H1 (cell line): ENCODE measurements at regions not wholly inside any gene's neighbourhood (a gene's known extent, or its start where the extent isn't known, plus 50 kb on each side); places are given as distances from the start of the nearest gene placed in this dataset.

ENCODE experiments used
- CTCF ChIA-PET: fragments of 300-600 bp; sonication (Branson Sonifier 250); formaldehyde crosslinking; loops from one replicate; lab custom pipeline; 2021; ENCODE audit not compliant: partially characterized antibody; lab: Charles Lee
- POLR2A ChIA-PET: fragments of 300-600 bp; sonication (Branson Sonifier 250); formaldehyde crosslinking; loops from one replicate; lab custom pipeline; 2021; ENCODE audit warnings: inconsistent platforms; ENCODE audit not compliant: partially characterized antibody; lab: Charles Lee
- DNase-seq, 2 experiments: peaks; one replicate each; pipeline versions ENCODE4 v3.0.0 to v3.0.0-alpha.2; 2010 to 2022; ENCODE audit warnings: low spot score in 2 of 2, low read depth in 1 of 2, mixed read lengths in 1 of 2
- FAIRE-seq: peaks from 2 replicates; lab custom pipeline; 2011; peaks lifted over from hg19 to GRCh38; lab: Jason Lieb, UNC
- H2AFZ ChIP-seq: 2 replicates; pipeline ENCODE4 v1.8.1; 2012; ENCODE audit warnings: low read length, inconsistent platforms
- H2AK5ac ChIP-seq: 2 replicates; pipeline ENCODE4 v1.6.1; 2013; ENCODE audit warnings: low read depth, low read length
- H2BK120ac ChIP-seq: replicated peaks from 2 replicates; pipeline ENCODE3; 2013; ENCODE audit warnings: low read depth, low read length, inconsistent platforms
- H2BK12ac ChIP-seq: 2 replicates; pipeline ENCODE4 v1.6.1; 2013; ENCODE audit warnings: low read depth, low read length
- H2BK15ac ChIP-seq: 2 replicates; pipeline ENCODE4 v1.6.1; 2013; ENCODE audit warnings: low read length
- H2BK20ac ChIP-seq: 2 replicates; pipeline ENCODE4 v1.6.1; 2013; ENCODE audit warnings: low read length
- H2BK5ac ChIP-seq: 2 replicates; pipeline ENCODE4 v1.6.1; 2013; ENCODE audit warnings: low read depth, low read length
- H3K14ac ChIP-seq: 2 replicates; pipeline ENCODE4 v1.6.1; 2013; ENCODE audit warnings: inconsistent platforms; ENCODE audit not compliant: insufficient read length
- H3K18ac ChIP-seq: 2 replicates; pipeline ENCODE4 v1.6.1; 2013; ENCODE audit warnings: low read length; ENCODE audit errors: extremely low read depth
- H3K23ac ChIP-seq: 2 replicates; pipeline ENCODE4 v1.6.1; 2013; ENCODE audit warnings: inconsistent platforms; ENCODE audit not compliant: insufficient read length
- H3K23me2 ChIP-seq: 2 replicates; pipeline ENCODE4 v1.6.1; 2013; ENCODE audit warnings: low read depth, low read length
- H3K27ac ChIP-seq: 2 replicates; pipeline ENCODE4 v1.6.1; 2011; ENCODE audit warnings: low read depth, low read length, inconsistent platforms
- H3K27me3 ChIP-seq, 4 experiments: replicated peaks in 1 of 4; 1 replicate in 1 of 4; 2 replicates in 3 of 4; pipeline versions ENCODE4 v1.6.1 to v1.8.1; 2011 to 2013; ENCODE audit warnings: low read length in 3 of 4, mild to moderate bottlenecking in 3 of 4, inconsistent platforms in 2 of 4, mixed read lengths in 2 of 4, moderate library complexity in 1 of 4; ENCODE audit not compliant: control insufficient read depth in 3 of 4, insufficient read depth in 3 of 4; ENCODE audit errors: extremely low read depth in 1 of 4
- H3K36me3 ChIP-seq, 4 experiments: 2 replicates each; pipeline versions ENCODE4 v1.6.1 to v1.8.1; 2011 to 2013; ENCODE audit warnings: mild to moderate bottlenecking in 4 of 4, low read length in 3 of 4, moderate library complexity in 2 of 4, control low read depth in 1 of 4, inconsistent platforms in 1 of 4; ENCODE audit not compliant: insufficient read depth in 4 of 4, control insufficient read depth in 2 of 4
- H3K4ac ChIP-seq: replicated peaks from 2 replicates; pipeline ENCODE3; 2013; ENCODE audit warnings: low read length, low read depth, mixed read lengths, inconsistent platforms; ENCODE audit not compliant: insufficient read length
- H3K4me1 ChIP-seq, 4 experiments: replicated peaks in 1 of 4; 1 replicate in 1 of 4; 2 replicates in 3 of 4; pipeline versions ENCODE4 v1.6.1 to v1.8.1; 2011 to 2013; ENCODE audit warnings: low read length in 3 of 4, inconsistent platforms in 2 of 4, mixed read lengths in 1 of 4; ENCODE audit not compliant: insufficient read depth in 4 of 4, control insufficient read depth in 3 of 4
- H3K4me2 ChIP-seq, 2 experiments: 2 replicates each; pipeline versions ENCODE4 v1.6.1 to v1.8.1; 2011 to 2013; ENCODE audit warnings: low read depth in 2 of 2, low read length in 2 of 2, control low read depth in 1 of 2, inconsistent platforms in 1 of 2, mild to moderate bottlenecking in 1 of 2; ENCODE audit not compliant: insufficient read depth in 1 of 2
- H3K4me3 ChIP-seq, 4 experiments: fragments of 200-600, 300-600 bp in 1 of 4; sonication (generic), shearing (Covaris generic), sonication (Bioruptor Twin) in 1 of 4; 2 replicates each; pipeline versions ENCODE4 v1.5.1 to v1.8.1; 2011 to 2016; ENCODE audit warnings: low read length in 4 of 4, low read depth in 3 of 4, control low read depth in 2 of 4, inconsistent platforms in 2 of 4, mild to moderate bottlenecking in 2 of 4, mixed read lengths in 1 of 4, moderate library complexity in 1 of 4; ENCODE audit not compliant: insufficient read depth in 2 of 4; ENCODE audit errors: extremely low read depth in 1 of 4
- H3K56ac ChIP-seq: replicated peaks from 2 replicates; pipeline ENCODE3; 2013; ENCODE audit warnings: low read depth, mild to moderate bottlenecking, mixed read lengths, low read length, inconsistent platforms; ENCODE audit not compliant: insufficient read length
- H3K79me1 ChIP-seq: 2 replicates; pipeline ENCODE4 v1.6.1; 2013; ENCODE audit warnings: low read depth, low read length, control low read depth
- H3K79me2 ChIP-seq, 2 experiments: 2 replicates each; pipeline versions ENCODE4 v1.6.1 to v1.8.1; 2012 to 2013; ENCODE audit warnings: low read length in 2 of 2, mild to moderate bottlenecking in 2 of 2, inconsistent platforms in 1 of 2; ENCODE audit not compliant: insufficient read depth in 2 of 2, control insufficient read depth in 1 of 2
- H3K9ac ChIP-seq, 4 experiments: replicated peaks in 1 of 4; 1 replicate in 1 of 4; 2 replicates in 3 of 4; pipeline versions ENCODE4 v1.6.1 to v1.8.1; 2011 to 2013; ENCODE audit warnings: low read depth in 3 of 4, low read length in 3 of 4, control low read depth in 2 of 4, mild to moderate bottlenecking in 2 of 4, moderate library complexity in 2 of 4, inconsistent platforms in 1 of 4; ENCODE audit errors: extremely low read depth in 1 of 4
- H3K9me3 ChIP-seq, 2 experiments: 2 replicates each; pipeline versions ENCODE4 v1.6.1 to v1.8.1; 2012 to 2013; ENCODE audit warnings: mild to moderate bottlenecking in 2 of 2, moderate library complexity in 2 of 2, control low read depth in 1 of 2, inconsistent platforms in 1 of 2, low read depth in 1 of 2, low read length in 1 of 2, mixed read lengths in 1 of 2; ENCODE audit not compliant: insufficient read depth in 2 of 2
- H4K20me1 ChIP-seq, 2 experiments: replicated peaks in 1 of 2; 2 replicates each; pipeline versions ENCODE3 to v1.8.1; 2011 to 2013; ENCODE audit warnings: inconsistent platforms in 2 of 2, low read length in 2 of 2, mild to moderate bottlenecking in 1 of 2; ENCODE audit not compliant: insufficient read depth in 2 of 2, control insufficient read depth in 1 of 2
- H4K5ac ChIP-seq: 2 replicates; pipeline ENCODE4 v1.6.1; 2013; ENCODE audit warnings: low read length, low read depth, mixed read lengths, inconsistent platforms; ENCODE audit not compliant: insufficient read length
- H4K8ac ChIP-seq: 2 replicates; pipeline ENCODE4 v1.8.0; 2013; ENCODE audit warnings: mild to moderate bottlenecking, moderate library complexity, low read length, inconsistent platforms; ENCODE audit not compliant: insufficient read depth; ENCODE audit errors: extremely low read depth
- H4K91ac ChIP-seq: replicated peaks from 2 replicates; pipeline ENCODE3; 2013; ENCODE audit warnings: low read length, mixed read lengths, inconsistent platforms; ENCODE audit not compliant: insufficient read length
- BACH1 ChIP-seq: IDR thresholded peaks from 2 replicates; pipeline ENCODE4 v1.6.1; 2012; ENCODE audit warnings: low read length, improper control_type of control experiment
- CBX5 ChIP-seq: fragments of 300-800, 300-1000 bp; sonication (generic); IDR thresholded peaks from 2 replicates; pipeline ENCODE4 v1.7.1; 2016; ENCODE audit warnings: antibody characterized with exemption, low read length, low read depth
- CHD2 ChIP-seq: IDR thresholded peaks from 2 replicates; pipeline ENCODE4 v1.6.1; 2012; ENCODE audit warnings: low read length, improper control_type of control experiment
- GABPA ChIP-seq: IDR thresholded peaks from 2 replicates; pipeline ENCODE4 v1.6.1; 2011; ENCODE audit warnings: mild to moderate bottlenecking, low read length, moderate library complexity, borderline replicate concordance; ENCODE audit not compliant: insufficient read depth
- KDM5A ChIP-seq: fragments of 200-600 bp; IDR thresholded peaks from 2 replicates; pipeline ENCODE4 v1.7.1; 2012; ENCODE audit warnings: mild to moderate bottlenecking, low read length, inconsistent platforms, mixed read lengths
- POLR2A ChIP-seq, 2 experiments: IDR thresholded peaks; 1 replicate in 1 of 2; 2 replicates in 1 of 2; pipeline ENCODE4 v1.6.1; 2011; ENCODE audit warnings: low read depth in 2 of 2, low read length in 2 of 2, mild to moderate bottlenecking in 2 of 2; ENCODE audit errors: control extremely low read depth in 1 of 2
- RBBP5 ChIP-seq: IDR thresholded peaks from 2 replicates; pipeline ENCODE4 v1.7.1; 2012; ENCODE audit warnings: low read depth, mild to moderate bottlenecking, inconsistent platforms, low read length, moderate library complexity, borderline replicate concordance
- RFX5 ChIP-seq: IDR thresholded peaks from 2 replicates; pipeline ENCODE4 v1.6.1; 2011; ENCODE audit warnings: low read depth, low read length, improper control_type of control experiment, borderline replicate concordance
- RXRA ChIP-seq: IDR thresholded peaks from 2 replicates; pipeline ENCODE4 v1.6.1; 2011; ENCODE audit warnings: low read depth, mild to moderate bottlenecking, low read length, moderate library complexity; ENCODE audit not compliant: insufficient read depth
- SIN3A ChIP-seq, 2 experiments: IDR thresholded peaks in 1 of 2; conservative IDR thresholded peaks in 1 of 2; 2 replicates each; pipeline ENCODE4 v1.6.1; 2011 to 2012; ENCODE audit warnings: low read length in 2 of 2, improper control_type of control experiment in 1 of 2, low read depth in 1 of 2, mild to moderate bottlenecking in 1 of 2
- ZNF274 ChIP-seq: IDR thresholded peaks from 2 replicates; pipeline ENCODE4 v1.7.0; 2012; ENCODE audit warnings: low read length, borderline replicate concordance; ENCODE audit errors: extremely low read depth
- WGBS, 2 experiments: shearing (Covaris generic) in 1 of 2; methylation state at CpG; one replicate each; pipeline versions ENCODE4 v1.1.6 to v1.1.7; 2013 to 2015; ENCODE audit warnings: low lambda C conversion rate in 2 of 2, mixed read lengths in 2 of 2, inconsistent platforms in 1 of 2, low coverage in 1 of 2, missing lambda C conversion rate in 1 of 2; ENCODE audit not compliant: insufficient replicate concordance in 2 of 2, insufficient coverage in 1 of 2, insufficient read length in 1 of 2; ENCODE audit errors: extremely low coverage in 1 of 2, missing lambda C conversion rate in 1 of 2; 5-methylcytosine and 5-hydroxymethylcytosine counted together
- TF ChIP-seq, protein P1 (sequence below), 3 experiments: IDR thresholded peaks; 1 replicate in 2 of 3; 2 replicates in 1 of 3; pipeline versions ENCODE4 v1.5.1 to v1.6.1; 2011; ENCODE audit warnings: low read length in 3 of 3, mild to moderate bottlenecking in 3 of 3, inconsistent platforms in 2 of 3, low read depth in 1 of 3, moderate library complexity in 1 of 3; ENCODE audit not compliant: insufficient read depth in 1 of 3; ENCODE audit errors: control extremely low read depth in 1 of 3

- Histone ChIP-seq H3K79me1 (no peaks in the 10 kb centered on the region), H3K23ac (no peak overlapping the region), H3K9ac (no peak overlapping the region), H3K18ac (no peak overlapping the region), H3K9me3 (no peaks in the 10 kb centered on the region), H3K23me2 (no peaks in the 10 kb centered on the region), H2AK5ac (no peak overlapping the region), H3K14ac (no peak overlapping the region), H3K27me3 (no peaks in the 10 kb centered on the region), H2BK20ac (no peak overlapping the region), H4K20me1 (no peaks in the 10 kb centered on the region), H3K27ac (no peak overlapping the region)
- 100% methylated on average over 2 of the region's 2 CpGs; no CpG with 5 or more reads in 1 of the 2 experiments for WGBS, 2 experiments
- ChIA-PET POLR2A (no interaction called here), CTCF (interaction anchor here (1.3 kb wide), 1 partner anchor 152 kb away, joined by 3 read pairs; no protein-coding TSS in a partner anchor)
- TF ChIP-seq RXRA (no peak), CBX5 (no peak), BACH1 (no peak), GABPA (no peak), SIN3A (conservative IDR thresholded peaks at IDR 0.05 in 1 of 2, IDR thresholded peaks at IDR 0.05 in 1 of 2; ENCODE audit: low read depth in 1 of 2, low read length in 2 of 2) (no peak), ZNF274 (no peak), KDM5A (no peak), RBBP5 (no peak), POLR2A (IDR thresholded peaks at IDR 0.05; ENCODE audit: control extremely low read depth in 1 of 2, low read depth in 2 of 2, low read length in 2 of 2) (no peak), CHD2 (no peak), RFX5 (no peak)
- TF ChIP-seq, protein P1, sequence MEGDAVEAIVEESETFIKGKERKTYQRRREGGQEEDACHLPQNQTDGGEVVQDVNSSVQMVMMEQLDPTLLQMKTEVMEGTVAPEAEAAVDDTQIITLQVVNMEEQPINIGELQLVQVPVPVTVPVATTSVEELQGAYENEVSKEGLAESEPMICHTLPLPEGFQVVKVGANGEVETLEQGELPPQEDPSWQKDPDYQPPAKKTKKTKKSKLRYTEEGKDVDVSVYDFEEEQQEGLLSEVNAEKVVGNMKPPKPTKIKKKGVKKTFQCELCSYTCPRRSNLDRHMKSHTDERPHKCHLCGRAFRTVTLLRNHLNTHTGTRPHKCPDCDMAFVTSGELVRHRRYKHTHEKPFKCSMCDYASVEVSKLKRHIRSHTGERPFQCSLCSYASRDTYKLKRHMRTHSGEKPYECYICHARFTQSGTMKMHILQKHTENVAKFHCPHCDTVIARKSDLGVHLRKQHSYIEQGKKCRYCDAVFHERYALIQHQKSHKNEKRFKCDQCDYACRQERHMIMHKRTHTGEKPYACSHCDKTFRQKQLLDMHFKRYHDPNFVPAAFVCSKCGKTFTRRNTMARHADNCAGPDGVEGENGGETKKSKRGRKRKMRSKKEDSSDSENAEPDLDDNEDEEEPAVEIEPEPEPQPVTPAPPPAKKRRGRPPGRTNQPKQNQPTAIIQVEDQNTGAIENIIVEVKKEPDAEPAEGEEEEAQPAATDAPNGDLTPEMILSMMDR (IDR thresholded peaks at IDR 0.05; ENCODE audit: control extremely low read depth in 1 of 3, insufficient read depth in 1 of 3, low read depth in 1 of 3, low read length in 3 of 3): no peak
- TF ChIP-seq, all 59 proteins: peak for 0
- H4K91ac ChIP-seq: no peak overlapping the region
- H3K4me3 ChIP-seq: no peak overlapping the region
- no peak overlapping the region for H2BK5ac ChIP-seq
- no peak overlapping the region for H2BK12ac ChIP-seq
- no peak overlapping the region for H2BK120ac ChIP-seq
- no peak overlapping the region for H3K56ac ChIP-seq
- no peak for DNase-seq
- H3K4me1 ChIP-seq: peaks cover 0 to 10% (median 2%) of the 10 kb centered on the region in 4 experiments; a peak in 4 of 7 replicates
- no peaks in the 10 kb centered on the region for H3K79me2 ChIP-seq
- no peak overlapping the region for H3K4me2 ChIP-seq
- no peak for FAIRE-seq
- H2AFZ ChIP-seq: no peak overlapping the region
- H3K4ac ChIP-seq: no peak overlapping the region
- no peak overlapping the region for H4K5ac ChIP-seq
- no peaks in the 10 kb centered on the region for H3K36me3 ChIP-seq
- H2BK15ac ChIP-seq: no peak overlapping the region
- H4K8ac ChIP-seq: no peak overlapping the region
Measured at GRCh38 chr5:159439002-159439401, 108.7 kb upstream of the IL12B start.
